ENCODE measurements at regions not wholly inside any gene's neighbourhood (a gene's known extent, or its start where the extent isn't known, plus 50 kb on each side); places are given as distances from the start of the nearest gene placed in this dataset.
"Not testable (repeated sequence)": the region's sequence is repeated elsewhere in the genome, so short reads cannot be mapped to it uniquely, and the experiment has no call there.

DNA sequence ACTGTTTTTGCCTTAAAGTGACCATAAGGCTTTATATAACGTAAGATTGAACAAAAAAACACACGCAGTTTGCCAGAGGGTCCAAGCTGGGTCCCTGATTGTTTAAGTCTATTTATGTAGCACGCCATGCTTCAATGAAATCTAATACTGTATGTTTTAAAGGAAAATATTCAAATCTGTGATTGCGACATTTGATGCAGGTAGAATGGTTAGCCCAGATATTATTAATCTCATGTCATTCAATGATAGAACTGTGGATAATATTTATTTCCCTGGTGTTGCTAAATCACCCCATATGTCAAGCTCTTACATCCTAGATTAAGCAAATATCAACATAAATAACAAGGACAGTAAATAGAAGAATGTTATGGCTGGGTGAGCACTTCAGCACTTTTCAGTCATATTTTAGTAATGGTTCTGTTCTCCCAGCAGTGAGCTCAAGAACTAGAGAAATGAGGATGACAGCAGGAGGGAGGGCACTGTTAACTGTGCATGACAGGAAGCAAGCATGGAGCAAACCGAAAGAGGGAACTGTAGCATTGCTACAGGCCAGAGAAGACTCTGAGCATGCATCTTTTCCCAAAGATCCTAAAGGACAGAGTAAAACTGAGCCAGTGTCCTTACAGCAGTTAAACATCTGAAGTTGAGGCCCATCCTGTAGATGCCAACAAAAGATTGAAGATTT, 465.7 kb upstream of the MGAT4C start:
- in situ Hi-C loops (cut with MboI; ENCODE audit: low sequenced_read_pairs, unreplicated experiment): no loop called here
- TF ChIP-seq, protein P1, sequence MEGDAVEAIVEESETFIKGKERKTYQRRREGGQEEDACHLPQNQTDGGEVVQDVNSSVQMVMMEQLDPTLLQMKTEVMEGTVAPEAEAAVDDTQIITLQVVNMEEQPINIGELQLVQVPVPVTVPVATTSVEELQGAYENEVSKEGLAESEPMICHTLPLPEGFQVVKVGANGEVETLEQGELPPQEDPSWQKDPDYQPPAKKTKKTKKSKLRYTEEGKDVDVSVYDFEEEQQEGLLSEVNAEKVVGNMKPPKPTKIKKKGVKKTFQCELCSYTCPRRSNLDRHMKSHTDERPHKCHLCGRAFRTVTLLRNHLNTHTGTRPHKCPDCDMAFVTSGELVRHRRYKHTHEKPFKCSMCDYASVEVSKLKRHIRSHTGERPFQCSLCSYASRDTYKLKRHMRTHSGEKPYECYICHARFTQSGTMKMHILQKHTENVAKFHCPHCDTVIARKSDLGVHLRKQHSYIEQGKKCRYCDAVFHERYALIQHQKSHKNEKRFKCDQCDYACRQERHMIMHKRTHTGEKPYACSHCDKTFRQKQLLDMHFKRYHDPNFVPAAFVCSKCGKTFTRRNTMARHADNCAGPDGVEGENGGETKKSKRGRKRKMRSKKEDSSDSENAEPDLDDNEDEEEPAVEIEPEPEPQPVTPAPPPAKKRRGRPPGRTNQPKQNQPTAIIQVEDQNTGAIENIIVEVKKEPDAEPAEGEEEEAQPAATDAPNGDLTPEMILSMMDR (IDR thresholded peaks at IDR 0.05; ENCODE audit: borderline replicate concordance, control extremely low read depth, extremely low read depth, insufficient read depth, missing control alignments): no peak
- DNase-seq (ENCODE audit: low spot score): no peak

DNA sequence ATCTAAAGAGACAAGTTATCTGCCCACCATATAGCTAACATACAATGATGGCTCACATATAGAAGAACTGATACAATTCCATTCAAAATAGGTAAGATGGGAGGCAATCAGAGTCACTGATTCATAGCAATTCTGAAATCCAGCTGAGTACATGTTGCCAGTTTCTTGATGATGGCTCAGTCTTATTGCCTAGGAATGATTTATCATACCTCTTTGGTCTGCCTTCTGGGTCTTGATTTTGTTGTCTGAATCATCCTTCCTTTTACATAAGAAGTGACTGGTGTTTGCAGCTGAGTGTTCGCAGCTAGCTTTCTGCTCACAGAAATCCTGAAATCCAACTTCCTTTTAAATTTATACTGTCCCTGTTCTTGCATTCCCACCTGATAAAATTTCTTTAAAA, 463.2 kb upstream of the MGAT4C start:
- TF ChIP-seq, protein P1 (IDR thresholded peaks at IDR 0.05; ENCODE audit: borderline replicate concordance, control extremely low read depth, extremely low read depth, insufficient read depth, missing control alignments): no peak
- in situ Hi-C loops (cut with MboI; ENCODE audit: low sequenced_read_pairs, unreplicated experiment): no loop called here
- DNase-seq (ENCODE audit: low spot score): no peak

DNA sequence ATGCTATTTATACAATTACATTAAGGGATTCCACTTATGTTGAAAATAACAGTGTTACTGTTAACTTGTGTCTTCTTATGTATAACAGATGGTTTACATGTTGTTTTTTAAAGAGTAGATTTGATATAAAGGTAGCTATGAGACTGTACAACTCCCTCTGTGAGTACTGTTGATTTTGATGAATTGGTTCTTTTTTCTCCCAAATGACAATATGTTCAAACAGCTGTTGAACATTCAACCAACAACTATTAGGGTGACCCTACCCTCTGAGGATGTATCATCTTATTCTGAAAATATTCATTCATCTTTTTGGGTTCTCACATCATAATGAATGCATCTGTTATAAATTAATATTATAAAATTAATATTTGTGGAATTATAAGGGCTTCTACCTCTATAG, 456.9 kb upstream of the MGAT4C start:
- TF ChIP-seq, protein P1 (IDR thresholded peaks at IDR 0.05; ENCODE audit: borderline replicate concordance, control extremely low read depth, extremely low read depth, insufficient read depth, missing control alignments): no peak
- in situ Hi-C loops (cut with MboI; ENCODE audit: low sequenced_read_pairs, unreplicated experiment): no loop called here
- DNase-seq (ENCODE audit: low spot score): no peak

DNA sequence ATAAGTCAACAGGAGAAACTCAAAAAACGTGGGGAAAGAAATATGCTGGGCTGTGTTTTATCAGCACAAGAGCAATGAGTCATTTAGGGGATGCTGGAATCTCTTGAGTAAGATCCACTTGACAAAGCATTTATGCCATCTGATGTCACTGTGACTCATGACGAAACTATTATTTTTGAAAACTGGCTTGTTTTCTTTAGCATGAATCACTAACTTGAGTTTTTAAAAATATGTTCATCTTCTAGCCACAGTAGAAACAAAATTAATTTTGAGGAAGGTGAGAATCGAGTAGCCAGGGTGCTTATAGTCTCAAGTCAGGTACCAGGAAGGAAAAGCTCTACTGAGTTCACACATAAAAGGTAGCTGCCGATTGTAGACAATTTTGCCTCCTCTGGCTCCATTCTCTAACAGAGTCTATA, 456.2 kb upstream of the MGAT4C start:
- in situ Hi-C loops (cut with MboI; ENCODE audit: low sequenced_read_pairs, unreplicated experiment): no loop called here
- no peak for DNase-seq (ENCODE audit: low spot score)
- TF ChIP-seq, protein P1 (IDR thresholded peaks at IDR 0.05; ENCODE audit: borderline replicate concordance, control extremely low read depth, extremely low read depth, insufficient read depth, missing control alignments): no peak

DNA sequence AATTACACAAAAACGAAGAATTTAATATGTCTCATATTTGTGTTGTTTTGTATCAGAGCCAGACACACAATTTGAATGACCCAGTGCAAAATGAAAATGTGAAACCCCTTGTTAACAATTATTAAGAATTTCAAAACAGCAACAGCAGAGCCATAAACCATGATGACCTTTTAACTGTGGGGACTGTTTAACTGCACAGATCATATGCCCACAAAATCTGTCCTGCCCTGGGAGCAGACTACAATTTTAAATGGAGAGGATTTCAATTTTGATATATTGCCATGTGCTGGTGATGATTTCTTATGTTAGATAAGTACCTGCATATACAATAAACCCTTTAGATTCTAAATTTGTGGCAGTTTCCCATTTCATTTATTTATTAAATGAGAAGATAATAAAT, 455.5 kb upstream of the MGAT4C start:
- DNase-seq (ENCODE audit: low spot score): no peak
- in situ Hi-C loops (cut with MboI; ENCODE audit: low sequenced_read_pairs, unreplicated experiment): no loop called here
- TF ChIP-seq, protein P1 (IDR thresholded peaks at IDR 0.05; ENCODE audit: borderline replicate concordance, control extremely low read depth, extremely low read depth, insufficient read depth, missing control alignments): no peak

DNA sequence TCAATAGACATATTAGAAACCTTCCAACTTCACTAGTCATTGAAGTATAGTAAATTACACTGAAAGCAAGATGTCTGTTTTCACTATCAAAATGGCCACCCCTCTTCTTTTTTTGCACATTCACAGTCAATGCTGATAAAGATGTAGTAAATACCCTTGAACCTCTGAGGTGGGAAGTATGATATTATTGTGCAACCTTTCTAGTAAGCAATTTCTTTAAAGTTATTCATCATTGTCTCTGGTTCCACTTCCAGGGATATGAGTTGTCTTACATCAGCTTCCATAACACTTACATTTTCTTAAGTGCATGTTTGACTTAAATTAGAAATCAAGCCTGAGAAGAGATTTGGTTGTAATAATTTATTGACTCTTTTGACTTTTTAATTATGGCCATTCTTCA, 453.9 kb upstream of the MGAT4C start:
- TF ChIP-seq, protein P1 (IDR thresholded peaks at IDR 0.05; ENCODE audit: borderline replicate concordance, control extremely low read depth, extremely low read depth, insufficient read depth, missing control alignments): no peak
- DNase-seq (ENCODE audit: low spot score): no peak
- in situ Hi-C loops (cut with MboI; ENCODE audit: low sequenced_read_pairs, unreplicated experiment): no loop called here

DNA sequence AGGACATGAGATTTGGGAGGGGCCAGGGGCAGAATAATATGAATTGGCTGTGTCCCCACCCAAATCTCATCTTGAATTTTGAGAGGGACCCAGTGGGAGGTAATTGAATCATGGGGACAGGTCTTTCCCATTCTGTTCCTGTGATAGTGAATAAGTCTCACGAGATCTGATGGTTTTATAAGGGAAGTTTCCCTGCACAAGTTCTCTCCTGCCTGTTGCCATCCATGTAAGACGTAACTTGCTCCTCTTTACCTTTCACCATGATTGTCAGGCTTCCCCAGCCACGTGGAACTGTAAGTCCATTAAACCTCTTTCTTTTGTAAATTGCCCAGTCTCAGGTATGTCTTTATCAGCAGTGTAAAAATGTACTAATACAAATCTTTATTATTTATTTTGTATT, 452.8 kb upstream of the MGAT4C start:
- DNase-seq (ENCODE audit: low spot score); in situ Hi-C loops (cut with MboI; ENCODE audit: low sequenced_read_pairs, unreplicated experiment): not testable (repeated sequence)

All from GM13976 (cell line).